Stomach (tissue), 8 donors: ENCODE measurements at regions not wholly inside any gene's neighbourhood (a gene's known extent, or its start where the extent isn't known, plus 50 kb on each side); places are given as distances from the start of the nearest gene placed in this dataset.
A peak's percentile ranks its signal among the peaks of the same experiment; 100 is the strongest.

Experiments used
- DNase-seq, 2 donors: peaks; one replicate each; pipeline versions ENCODE4 v3.0.0 to v3.0.0-alpha.2; 2013 to 2019
- H3K27ac ChIP-seq, 5 donors: fragments of 200-600 bp in 4 of 5; sonication (generic) in 4 of 5; one replicate each; pipeline ENCODE4 v1.5.1; 2013 to 2019; ENCODE audit warnings: mild to moderate bottlenecking in 1 of 5, moderate library complexity in 1 of 5
- H3K27me3 ChIP-seq, 3 donors: fragments of 200-600 bp; sonication (generic); one replicate each; pipeline ENCODE4 v1.5.1; 2017 to 2019; ENCODE audit warnings: mixed run types in 1 of 3
- H3K36me3 ChIP-seq, 4 donors: fragments of 200-600 bp; sonication (generic); 1 replicate in 3 of 4; 2 replicates in 1 of 4; pipeline ENCODE4 v1.5.1; 2016 to 2019
- H3K4me1 ChIP-seq, 4 donors: fragments of 200-600 bp; sonication (generic); one replicate each; pipeline ENCODE4 v1.5.1; 2016 to 2019
- H3K4me3 ChIP-seq, 4 donors: fragments of 200-600 bp; sonication (generic) in 3 of 4; one replicate each; pipeline ENCODE4 v1.5.1; 2016 to 2019; ENCODE audit warnings: mild to moderate bottlenecking in 1 of 4
- H3K9me3 ChIP-seq, 4 donors: fragments of 200-600 bp; sonication (generic); one replicate each; pipeline ENCODE4 v1.5.1; 2016 to 2019
- EP300 ChIP-seq: sonication (generic); formaldehyde crosslinking; IDR thresholded peaks from one replicate; pipeline ENCODE4 v1.6.1; 2017; ENCODE audit warnings: antibody characterized with exemption
- POLR2A ChIP-seq, 4 donors: fragments of 450-650 bp; IDR thresholded peaks; one replicate each; pipeline ENCODE4 v1.6.1; 2016; ENCODE audit warnings: antibody characterized with exemption in 4 of 4, control low read depth in 2 of 4, mild to moderate bottlenecking in 1 of 4, moderate library complexity in 1 of 4
- POLR2AphosphoS5 ChIP-seq, 3 donors: sonication (generic); formaldehyde crosslinking; IDR thresholded peaks; one replicate each; pipeline ENCODE4 v1.6.1; 2016; ENCODE audit warnings: antibody characterized with exemption in 3 of 3
- WGBS, 5 donors: extraction: QIAGEN DNeasy Blood & Tissue Kit in 3 of 5; methylation state at CpG; one replicate each; pipeline versions ENCODE4 v1.1.5 to v1.1.7; 2013 to 2018; 5-methylcytosine and 5-hydroxymethylcytosine counted together
- intact Hi-C: fragments of 100-400 bp; cut with DNase I; formaldehyde crosslinking; loops from one replicate; pipeline ENCODE4 v1.15.1; 2023; ENCODE audit warnings: low total_unique reads
- TF ChIP-seq, protein P1 (sequence below), 7 experiments: fragments of 450-650 bp in 4 of 7; fragments of 200-600 bp in 3 of 7; sonication (generic) in 3 of 7; IDR thresholded peaks; one replicate each; pipeline ENCODE4 v1.5.1; 2016 to 2019; ENCODE audit warnings: antibody characterized with exemption in 7 of 7, control low read depth in 2 of 7, mild to moderate bottlenecking in 1 of 7
- donor health status: healthy with polysubstance abuse.
- donor health status: Bipolar disorder and iron deficiency.
- donor health status: healthy.

DNA sequence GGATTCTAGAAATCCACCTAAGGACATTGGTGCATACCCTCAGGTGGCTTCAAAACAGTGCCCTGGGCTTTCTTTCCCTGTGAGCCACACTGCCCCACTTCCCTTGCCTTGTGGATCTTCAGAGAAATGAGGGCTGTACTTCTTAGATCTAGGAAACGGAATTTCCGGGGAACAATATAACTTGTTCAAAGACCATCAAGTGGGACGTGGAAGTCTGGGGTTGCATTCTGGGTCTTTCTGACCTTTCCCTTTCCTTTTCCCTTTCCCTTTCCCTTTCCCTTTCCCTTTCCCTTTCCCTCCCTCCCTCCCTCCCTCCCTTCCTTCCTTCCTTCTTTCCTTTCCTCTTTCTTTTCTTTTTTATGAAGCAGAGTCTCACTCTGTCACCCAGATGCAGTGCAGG, 97.1 kb upstream of the SALL1 start:
- Histone ChIP-seq H3K27me3 (peaks cover 0 to 44% (median 11%) of the 10 kb centered on the region in 3 donors), H3K4me1 (peaks cover 0 to 8% (median 3%) of the 10 kb centered on the region in 4 donors), H3K9me3 (peaks cover 0 to 10% (median 2%) of the 10 kb centered on the region in 4 donors), H3K27ac (no peak overlapping the region), H3K4me3 (no peak overlapping the region), H3K36me3 (no peaks in the 10 kb centered on the region)
- intact Hi-C loops: no loop called here
- TF ChIP-seq, protein P1, sequence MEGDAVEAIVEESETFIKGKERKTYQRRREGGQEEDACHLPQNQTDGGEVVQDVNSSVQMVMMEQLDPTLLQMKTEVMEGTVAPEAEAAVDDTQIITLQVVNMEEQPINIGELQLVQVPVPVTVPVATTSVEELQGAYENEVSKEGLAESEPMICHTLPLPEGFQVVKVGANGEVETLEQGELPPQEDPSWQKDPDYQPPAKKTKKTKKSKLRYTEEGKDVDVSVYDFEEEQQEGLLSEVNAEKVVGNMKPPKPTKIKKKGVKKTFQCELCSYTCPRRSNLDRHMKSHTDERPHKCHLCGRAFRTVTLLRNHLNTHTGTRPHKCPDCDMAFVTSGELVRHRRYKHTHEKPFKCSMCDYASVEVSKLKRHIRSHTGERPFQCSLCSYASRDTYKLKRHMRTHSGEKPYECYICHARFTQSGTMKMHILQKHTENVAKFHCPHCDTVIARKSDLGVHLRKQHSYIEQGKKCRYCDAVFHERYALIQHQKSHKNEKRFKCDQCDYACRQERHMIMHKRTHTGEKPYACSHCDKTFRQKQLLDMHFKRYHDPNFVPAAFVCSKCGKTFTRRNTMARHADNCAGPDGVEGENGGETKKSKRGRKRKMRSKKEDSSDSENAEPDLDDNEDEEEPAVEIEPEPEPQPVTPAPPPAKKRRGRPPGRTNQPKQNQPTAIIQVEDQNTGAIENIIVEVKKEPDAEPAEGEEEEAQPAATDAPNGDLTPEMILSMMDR (IDR thresholded peaks at IDR 0.05): no peak
- TF ChIP-seq POLR2A (IDR thresholded peaks at IDR 0.05) (no peak), EP300 (no peak), POLR2AphosphoS5 (IDR thresholded peaks at IDR 0.05) (no peak)
- DNase-seq: no peak
- WGBS, 5 donors: 81 to 93% (median 84%) methylated on average over 3 of the region's 3 CpGs

DNA sequence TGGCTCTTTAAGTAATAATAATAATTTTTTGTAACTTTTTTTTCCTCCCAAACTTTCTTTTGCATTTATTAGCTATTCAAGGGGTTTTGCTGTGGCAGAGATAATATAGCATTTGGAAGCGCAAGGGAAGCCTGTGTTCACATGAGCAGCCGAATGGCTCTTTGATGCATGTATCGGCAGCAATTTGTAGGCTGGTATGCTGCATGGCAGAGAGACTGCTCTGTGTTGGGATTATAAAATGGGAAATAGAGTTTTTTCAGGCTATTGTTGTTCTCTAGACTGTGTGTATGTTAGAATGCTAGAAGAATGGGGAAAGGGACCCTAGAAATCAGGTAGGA, 94.6 kb upstream of the SALL1 start:
- H3K36me3 ChIP-seq: no peaks in the 10 kb centered on the region
- no peak overlapping the region for H3K27ac ChIP-seq
- H3K27me3 ChIP-seq: peaks cover 0 to 70% (median 11%) of the 10 kb centered on the region in 3 donors
- peaks cover 0 to 8% (median 3%) of the 10 kb centered on the region in 4 donors for H3K4me1 ChIP-seq
- TF ChIP-seq EP300: no peak
- TF ChIP-seq, protein P1 (IDR thresholded peaks at IDR 0.05): no peak
- no peak for TF ChIP-seq POLR2AphosphoS5 (IDR thresholded peaks at IDR 0.05)
- TF ChIP-seq POLR2A (IDR thresholded peaks at IDR 0.05): no peak
- intact Hi-C loops: no loop called here
- WGBS, 5 donors: 67 to 88% (median 78%) methylated on average over 3 of the region's 3 CpGs
- no peak overlapping the region for H3K4me3 ChIP-seq
- peaks cover 0 to 10% (median 2%) of the 10 kb centered on the region in 4 donors for H3K9me3 ChIP-seq
- DNase-seq: no peak

DNA sequence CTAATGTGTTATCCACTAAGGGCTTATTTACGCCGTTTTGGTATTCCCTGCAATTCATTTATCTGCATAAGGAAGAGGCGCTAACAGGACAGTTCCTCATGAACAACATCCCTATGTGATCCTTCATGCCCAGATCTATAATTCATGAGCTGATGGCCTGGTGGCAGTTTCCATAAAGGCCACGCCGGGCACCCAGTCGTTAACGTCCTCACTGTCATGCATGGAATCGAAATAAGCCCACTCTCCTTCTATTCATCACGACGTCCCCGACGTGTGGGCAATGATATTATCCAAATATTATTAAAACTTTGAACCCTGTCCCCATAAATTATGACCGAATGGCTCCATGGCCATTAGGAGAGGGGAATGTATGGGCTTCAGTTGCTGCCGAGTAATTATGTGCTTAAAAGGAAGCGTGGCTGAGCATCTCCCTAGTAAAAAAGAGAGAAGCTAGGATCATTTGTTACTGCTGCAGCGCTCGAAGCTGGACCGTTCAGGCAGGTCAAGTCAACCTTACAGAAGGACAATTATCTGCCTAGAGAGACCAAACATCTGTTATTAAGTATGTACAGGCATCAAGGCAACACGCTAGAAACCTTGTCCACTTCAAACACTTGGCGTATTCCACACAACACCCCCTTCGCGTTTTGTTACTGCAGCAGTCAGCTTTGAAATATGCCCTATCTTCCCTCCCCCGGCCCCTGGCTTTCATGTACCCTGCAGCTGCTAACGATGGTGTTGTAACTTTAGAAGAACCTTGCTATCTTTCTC, 94.0 kb upstream of the SALL1 start:
- Histone ChIP-seq H3K36me3 (no peaks in the 10 kb centered on the region), H3K27me3 (peaks cover 0 to 75% (median 11%) of the 10 kb centered on the region in 3 donors), H3K4me1 (peaks cover 0 to 8% (median 3%) of the 10 kb centered on the region in 4 donors), H3K27ac (no peak overlapping the region), H3K4me3 (no peak overlapping the region), H3K9me3 (peaks cover 0 to 10% (median 2%) of the 10 kb centered on the region in 4 donors)
- no peak for DNase-seq
- intact Hi-C loops: no loop called here
- WGBS, 5 donors: 63 to 66% (median 66%) methylated on average over 24 of the region's 24 CpGs
- TF ChIP-seq EP300 (no peak), POLR2A (IDR thresholded peaks at IDR 0.05) (no peak), POLR2AphosphoS5 (IDR thresholded peaks at IDR 0.05) (no peak)
- TF ChIP-seq, protein P1 (IDR thresholded peaks at IDR 0.05): no peak

DNA sequence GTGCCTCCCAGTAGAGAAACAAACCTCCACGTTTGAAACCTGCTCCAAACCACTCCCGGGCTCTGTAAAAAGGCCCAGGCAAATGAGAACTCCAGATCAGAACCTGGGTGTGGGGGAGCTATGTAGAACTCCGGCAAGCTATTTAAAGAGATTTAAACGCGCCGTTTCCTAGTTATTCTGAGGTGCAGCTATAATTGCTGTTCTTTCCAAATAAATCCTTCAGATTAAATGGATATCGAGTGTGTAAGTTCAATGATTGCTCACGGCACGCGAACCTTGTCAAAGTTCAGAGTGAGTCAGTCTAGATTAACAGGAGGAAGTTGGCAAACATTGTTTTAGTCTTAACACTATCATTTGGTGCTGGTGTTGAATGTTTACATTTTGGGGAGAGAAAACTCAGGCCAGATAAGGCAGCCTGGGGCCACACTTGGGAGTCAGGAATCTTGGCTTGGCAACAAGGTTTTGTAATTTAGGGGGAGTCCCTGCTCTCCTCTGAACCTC, 92.9 kb upstream of the SALL1 start:
- Histone ChIP-seq H3K4me3 (no peak overlapping the region), H3K4me1 (peaks cover 0 to 8% (median 3%) of the 10 kb centered on the region in 4 donors), H3K27ac (no peak overlapping the region), H3K36me3 (no peaks in the 10 kb centered on the region), H3K9me3 (peaks cover 0 to 10% (median 2%) of the 10 kb centered on the region in 4 donors), H3K27me3 (peaks cover 0 to 86% (median 14%) of the 10 kb centered on the region in 3 donors)
- DNase-seq: peak; percentile 64 to 76
- WGBS, 5 donors: 10 to 15% (median 14%) methylated on average over 10 of the region's 10 CpGs
- intact Hi-C loops: no loop called here
- TF ChIP-seq POLR2AphosphoS5 (IDR thresholded peaks at IDR 0.05) (peak in 2 of 3 donors; percentile 52 to 87), POLR2A (IDR thresholded peaks at IDR 0.05) (no peak), EP300 (no peak)
